Mesenchymal stem cell (in vitro differentiated cells and primary cell): ENCODE measurements at regions not wholly inside any gene's neighbourhood (a gene's known extent, or its start where the extent isn't known, plus 50 kb on each side); places are given as distances from the start of the nearest gene placed in this dataset.

Source experiments
- DNase-seq: peaks from one replicate; pipeline ENCODE4 v3.0.0-alpha.2; 2013
- H2AFZ ChIP-seq: one replicate; pipeline ENCODE4 v1.6.1; 2013; ENCODE audit warnings: low read depth, mild to moderate bottlenecking, control low read depth, inconsistent platforms, low read length, moderate library complexity
- H2AK5ac ChIP-seq: 2 replicates; pipeline ENCODE4 v1.6.1; 2013; ENCODE audit warnings: low read length, moderate library complexity, mild to moderate bottlenecking, inconsistent platforms; ENCODE audit not compliant: severe bottlenecking
- H2BK120ac ChIP-seq: one replicate; pipeline ENCODE4 v1.6.1; 2013; ENCODE audit warnings: low read depth, mild to moderate bottlenecking, inconsistent platforms, low read length, moderate library complexity
- H2BK12ac ChIP-seq, 2 experiments: one replicate each; pipeline ENCODE4 v1.6.1; 2013; ENCODE audit warnings: inconsistent platforms in 2 of 2, low read length in 2 of 2, mild to moderate bottlenecking in 2 of 2, moderate library complexity in 2 of 2, control low read depth in 1 of 2
- H2BK15ac ChIP-seq: one replicate; pipeline ENCODE4 v1.6.1; 2013; ENCODE audit warnings: mild to moderate bottlenecking, low read depth, inconsistent platforms; ENCODE audit not compliant: poor library complexity, severe bottlenecking
- H2BK5ac ChIP-seq: 2 replicates; pipeline ENCODE4 v1.6.1; 2013; ENCODE audit warnings: low read depth, mild to moderate bottlenecking, low read length, control low read depth, inconsistent platforms; ENCODE audit not compliant: poor library complexity, severe bottlenecking
- H3K14ac ChIP-seq, 2 experiments: one replicate each; pipeline ENCODE4 v1.6.1; 2013; ENCODE audit warnings: inconsistent platforms in 2 of 2, low read length in 2 of 2, control low read depth in 1 of 2, mild to moderate bottlenecking in 1 of 2, moderate library complexity in 1 of 2
- H3K18ac ChIP-seq, 2 experiments: one replicate each; pipeline ENCODE4 v1.6.1; 2013; ENCODE audit warnings: inconsistent platforms in 2 of 2, low read length in 2 of 2, control low read depth in 1 of 2, low read depth in 1 of 2, mild to moderate bottlenecking in 1 of 2
- H3K23ac ChIP-seq, 2 experiments: one replicate each; pipeline ENCODE4 v1.6.1; 2013; ENCODE audit warnings: inconsistent platforms in 2 of 2, low read length in 2 of 2, mild to moderate bottlenecking in 2 of 2, moderate library complexity in 2 of 2, control low read depth in 1 of 2
- H3K27ac ChIP-seq: 2 replicates; pipeline ENCODE4 v1.5.1; 2013; ENCODE audit warnings: mild to moderate bottlenecking, moderate library complexity, low read length, control low read depth, inconsistent platforms; ENCODE audit not compliant: poor library complexity, severe bottlenecking
- H3K27me3 ChIP-seq, 2 experiments: 2 replicates each; pipeline versions ENCODE4 v1.6.1 to v1.7.0; 2013; ENCODE audit warnings: low read length in 2 of 2, mild to moderate bottlenecking in 2 of 2, moderate library complexity in 2 of 2, control low read depth in 1 of 2, inconsistent platforms in 1 of 2; ENCODE audit not compliant: control insufficient read depth in 1 of 2, insufficient read depth in 1 of 2
- H3K36me3 ChIP-seq, 2 experiments: 2 replicates each; pipeline versions ENCODE4 v1.6.1 to v1.7.0; 2013; ENCODE audit warnings: low read length in 2 of 2, control low read depth in 1 of 2, inconsistent platforms in 1 of 2, low read depth in 1 of 2, mild to moderate bottlenecking in 1 of 2; ENCODE audit not compliant: insufficient read depth in 2 of 2, control insufficient read depth in 1 of 2
- H3K4ac ChIP-seq, 2 experiments: one replicate each; pipeline ENCODE4 v1.6.1; 2013; ENCODE audit warnings: inconsistent platforms in 2 of 2, low read length in 2 of 2, mild to moderate bottlenecking in 2 of 2, moderate library complexity in 2 of 2, control low read depth in 1 of 2, low read depth in 1 of 2
- H3K4me1 ChIP-seq: 2 replicates; pipeline ENCODE4 v1.6.1; 2013; ENCODE audit warnings: low read depth, low read length, control low read depth; ENCODE audit not compliant: control insufficient read depth, insufficient read depth
- H3K4me2 ChIP-seq: 2 replicates; pipeline ENCODE4 v1.6.1; 2013; ENCODE audit warnings: low read length, mild to moderate bottlenecking, inconsistent platforms; ENCODE audit not compliant: poor library complexity, severe bottlenecking
- H3K4me3 ChIP-seq, 2 experiments: 2 replicates each; pipeline versions ENCODE4 v1.5.1 to v1.7.0; 2013; ENCODE audit warnings: low read length in 2 of 2, mild to moderate bottlenecking in 2 of 2, control low read depth in 1 of 2, low read depth in 1 of 2; ENCODE audit not compliant: insufficient read depth in 1 of 2
- H3K79me1 ChIP-seq: replicated peaks from 2 replicates; pipeline ENCODE4 v1.6.1; 2013; ENCODE audit warnings: mild to moderate bottlenecking, control low read depth, low read length, inconsistent platforms; ENCODE audit not compliant: poor library complexity, severe bottlenecking
- H3K9ac ChIP-seq: 2 replicates; pipeline ENCODE4 v1.7.0; 2013; ENCODE audit warnings: mild to moderate bottlenecking, low read length, moderate library complexity
- H3K9me3 ChIP-seq: 2 replicates; pipeline ENCODE4 v1.7.0; 2013; ENCODE audit warnings: mild to moderate bottlenecking, low read length; ENCODE audit not compliant: control insufficient read depth
- H4K8ac ChIP-seq: one replicate; pipeline ENCODE4 v1.6.1; 2013; ENCODE audit warnings: inconsistent platforms, mild to moderate bottlenecking, low read length, moderate library complexity
- H4K91ac ChIP-seq: one replicate; pipeline ENCODE4 v1.6.1; 2013; ENCODE audit warnings: mild to moderate bottlenecking, low read length, inconsistent platforms
- WGBS: methylation state at CpG from one replicate; pipeline ENCODE4 v1.1.7; 2013; ENCODE audit warnings: mixed read lengths; 5-methylcytosine and 5-hydroxymethylcytosine counted together

DNA sequence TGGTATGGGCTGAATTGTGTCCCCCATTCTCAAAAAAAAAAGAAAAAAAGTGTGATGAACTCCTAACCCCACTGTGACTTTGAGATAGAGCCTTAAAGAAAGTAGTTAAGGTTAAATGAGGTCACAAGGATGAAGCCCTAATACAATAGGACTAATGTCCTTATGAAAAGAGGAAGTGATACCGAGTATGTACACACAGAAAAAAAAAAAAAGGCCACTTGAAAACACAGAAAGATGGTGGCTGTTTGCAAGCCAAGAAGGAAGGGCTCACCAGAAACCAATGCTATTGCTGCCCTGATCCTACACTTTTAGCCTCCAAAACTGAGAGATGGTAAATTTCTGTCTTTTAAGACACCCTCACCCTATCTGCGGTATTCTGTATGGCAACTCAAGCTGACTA is 955.6 kb downstream of the PCDH17 start:
- H3K18ac ChIP-seq, result no peak overlapping the region
- no peak overlapping the region for H3K14ac ChIP-seq
- H2BK15ac ChIP-seq, result no peak overlapping the region
- H3K9me3 ChIP-seq, result peaks cover 3% of the 10 kb centered on the region
- no peak overlapping the region for H2AFZ ChIP-seq
- 100% methylated on average over 1 of the region's 2 CpGs for WGBS
- no peak overlapping the region for H2BK12ac ChIP-seq
- no peaks in the 10 kb centered on the region for H3K27me3 ChIP-seq
- H3K4me3 ChIP-seq, result no peak overlapping the region
- H4K8ac ChIP-seq, result no peak overlapping the region
- H2AK5ac ChIP-seq, result no peak overlapping the region
- DNase-seq, result no peak
- H3K79me1 ChIP-seq, result no peaks in the 10 kb centered on the region
- H3K4me2 ChIP-seq, result no peak overlapping the region
- no peak overlapping the region for H3K23ac ChIP-seq
- no peak overlapping the region for H3K4ac ChIP-seq
- H2BK120ac ChIP-seq, result no peak overlapping the region
- H3K9ac ChIP-seq, result no peak overlapping the region
- H3K4me1 ChIP-seq, result no peaks in the 10 kb centered on the region
- no peak overlapping the region for H2BK5ac ChIP-seq
- no peak overlapping the region for H3K27ac ChIP-seq
- H3K36me3 ChIP-seq, result no peaks in the 10 kb centered on the region
- no peak overlapping the region for H4K91ac ChIP-seq

DNA sequence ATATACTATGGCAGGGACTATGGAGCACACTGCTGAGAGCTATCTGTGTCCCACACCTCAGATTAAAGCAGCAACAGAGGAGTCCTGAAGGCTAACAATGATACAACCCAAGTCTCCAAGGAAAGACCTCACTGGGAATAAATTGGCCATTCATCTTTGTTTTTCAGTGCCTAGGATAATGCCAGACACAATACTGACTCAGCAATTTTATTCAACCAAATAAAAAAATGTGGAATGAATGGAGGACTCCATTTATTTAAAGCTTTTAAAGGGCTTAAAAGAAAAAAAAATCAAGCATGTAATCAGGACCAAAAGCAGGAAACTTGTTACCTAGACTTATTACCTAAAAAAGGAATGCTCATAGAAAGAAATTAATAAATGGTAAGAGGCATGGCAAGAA is 960.5 kb downstream of the PCDH17 start:
- no peak overlapping the region for H3K4ac ChIP-seq
- H3K23ac ChIP-seq, result no peak overlapping the region
- no peak overlapping the region for H3K4me2 ChIP-seq
- no peak overlapping the region for H2BK5ac ChIP-seq
- no peaks in the 10 kb centered on the region for H3K4me1 ChIP-seq
- peaks cover 5% of the 10 kb centered on the region for H3K9me3 ChIP-seq
- no peak overlapping the region for H3K9ac ChIP-seq
- no peaks in the 10 kb centered on the region for H3K36me3 ChIP-seq
- H2AK5ac ChIP-seq, result no peak overlapping the region
- H4K91ac ChIP-seq, result no peak overlapping the region
- no peak overlapping the region for H3K4me3 ChIP-seq
- H3K27ac ChIP-seq, result no peak overlapping the region
- no peaks in the 10 kb centered on the region for H3K79me1 ChIP-seq
- DNase-seq, result no peak
- no peaks in the 10 kb centered on the region for H3K27me3 ChIP-seq
- H2BK12ac ChIP-seq, result no peak overlapping the region
- no peak overlapping the region for H3K18ac ChIP-seq
- H2AFZ ChIP-seq, result no peak overlapping the region
- no peak overlapping the region for H3K14ac ChIP-seq
- H2BK15ac ChIP-seq, result no peak overlapping the region
- no peak overlapping the region for H4K8ac ChIP-seq
- H2BK120ac ChIP-seq, result no peak overlapping the region

DNA sequence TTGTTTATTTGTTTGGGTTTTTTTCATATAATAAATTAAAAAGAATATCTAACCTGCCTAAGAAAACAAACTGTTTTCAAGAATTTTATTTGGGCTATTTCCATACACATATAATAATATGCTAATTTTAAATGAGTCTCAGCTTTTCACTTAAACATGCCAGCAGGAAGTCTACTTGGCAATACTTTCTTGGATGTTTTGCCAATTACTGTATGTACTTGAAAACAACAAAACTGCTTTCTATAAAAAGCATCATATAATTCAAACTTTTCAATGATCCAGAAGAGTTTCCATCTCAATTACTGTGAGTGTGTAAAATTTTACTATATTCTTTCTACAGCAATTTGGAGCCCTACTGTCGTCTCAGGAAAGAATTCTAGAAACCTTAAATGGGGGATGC is 961.2 kb downstream of the PCDH17 start:
- Histone ChIP-seq H3K36me3 (no peaks in the 10 kb centered on the region), H2BK12ac (no peak overlapping the region), H3K9ac (no peak overlapping the region), H3K14ac (no peak overlapping the region), H3K4ac (no peak overlapping the region), H3K4me3 (no peak overlapping the region), H2BK5ac (no peak overlapping the region), H3K27me3 (no peaks in the 10 kb centered on the region), H4K91ac (no peak overlapping the region), H2BK15ac (no peak overlapping the region), H3K79me1 (no peaks in the 10 kb centered on the region), H4K8ac (no peak overlapping the region), H3K4me2 (no peak overlapping the region), H3K27ac (no peak overlapping the region), H2BK120ac (no peak overlapping the region), H3K23ac (no peak overlapping the region), H2AFZ (no peak overlapping the region), H3K4me1 (no peaks in the 10 kb centered on the region), H3K18ac (no peak overlapping the region), H3K9me3 (peaks cover 5% of the 10 kb centered on the region), H2AK5ac (no peak overlapping the region)
- no peak for DNase-seq
- 100% methylated on average over 1 of the region's 1 CpG for WGBS

GRCh38 chr13:58594747-58595600 is 963.4 kb downstream of the PCDH17 start:
- Histone ChIP-seq H3K4me3 (no peak overlapping the region), H2BK12ac (no peak overlapping the region), H2AK5ac (no peak overlapping the region), H2BK120ac (no peak overlapping the region), H2BK5ac (no peak overlapping the region), H3K36me3 (no peaks in the 10 kb centered on the region), H3K9ac (no peak overlapping the region), H4K91ac (no peak overlapping the region), H3K9me3 (peaks cover 5% of the 10 kb centered on the region), H4K8ac (no peak overlapping the region), H3K79me1 (no peaks in the 10 kb centered on the region), H3K27ac (no peak overlapping the region), H2BK15ac (no peak overlapping the region), H3K23ac (no peak overlapping the region), H3K18ac (no peak overlapping the region), H3K27me3 (no peaks in the 10 kb centered on the region), H3K4ac (no peak overlapping the region), H3K4me1 (no peaks in the 10 kb centered on the region), H2AFZ (no peak overlapping the region), H3K14ac (no peak overlapping the region), H3K4me2 (no peak overlapping the region)
- 56% methylated on average over 5 of the region's 5 CpGs for WGBS
- no peak for DNase-seq
